HEK293T (cell line): ENCODE measurements at regions not wholly inside any gene's neighbourhood (a gene's known extent, or its start where the extent isn't known, plus 50 kb on each side); places are given as distances from the start of the nearest gene placed in this dataset.

Experiments used
- ARNT ChIP-seq: fragments of 450-650 bp; IDR thresholded peaks from 2 replicates; pipeline ENCODE4 v1.6.1; 2017; ENCODE audit warnings: mild to moderate bottlenecking
- BHLHE40 ChIP-seq: fragments of 450-650 bp; IDR thresholded peaks from 2 replicates; pipeline ENCODE4 v1.6.1; 2016; ENCODE audit warnings: mild to moderate bottlenecking, moderate library complexity, borderline replicate concordance
- FOXA1 ChIP-seq: fragments of 450-650 bp; IDR thresholded peaks from 2 replicates; pipeline ENCODE4 v1.6.1; 2016; ENCODE audit warnings: mild to moderate bottlenecking
- FOXK2 ChIP-seq: fragments of 450-650 bp; IDR thresholded peaks from 2 replicates; pipeline ENCODE4 v1.6.1; 2016; ENCODE audit warnings: mild to moderate bottlenecking
- FOXM1 ChIP-seq: fragments of 450-650 bp; IDR thresholded peaks from 2 replicates; pipeline ENCODE4 v1.6.1; 2017; ENCODE audit warnings: mild to moderate bottlenecking, borderline replicate concordance
- HDGF ChIP-seq: fragments of 450-650 bp; IDR thresholded peaks from 2 replicates; pipeline ENCODE4 v1.6.1; 2017; ENCODE audit warnings: antibody characterized with exemption, borderline replicate concordance
- LEF1 ChIP-seq: fragments of 450-650 bp; IDR thresholded peaks from 2 replicates; pipeline ENCODE4 v1.6.1; 2017; ENCODE audit warnings: mild to moderate bottlenecking, borderline replicate concordance
- NFRKB ChIP-seq: fragments of 450-650 bp; IDR thresholded peaks from 2 replicates; pipeline ENCODE4 v1.6.1; 2016; ENCODE audit warnings: mild to moderate bottlenecking, moderate library complexity
- SP1 ChIP-seq: fragments of 450-650 bp; IDR thresholded peaks from 2 replicates; pipeline ENCODE4 v1.6.1; 2017
- SUZ12 ChIP-seq: fragments of 450-650 bp; IDR thresholded peaks from 2 replicates; pipeline ENCODE4 v1.6.1; 2016; ENCODE audit warnings: mild to moderate bottlenecking
- TARDBP ChIP-seq: fragments of 450-650 bp; IDR thresholded peaks from 2 replicates; pipeline ENCODE4 v1.6.1; 2016
- TF ChIP-seq, protein P1 (sequence below): fragments of 450-650 bp; IDR thresholded peaks from 2 replicates; pipeline ENCODE4 v1.6.1; 2016

DNA sequence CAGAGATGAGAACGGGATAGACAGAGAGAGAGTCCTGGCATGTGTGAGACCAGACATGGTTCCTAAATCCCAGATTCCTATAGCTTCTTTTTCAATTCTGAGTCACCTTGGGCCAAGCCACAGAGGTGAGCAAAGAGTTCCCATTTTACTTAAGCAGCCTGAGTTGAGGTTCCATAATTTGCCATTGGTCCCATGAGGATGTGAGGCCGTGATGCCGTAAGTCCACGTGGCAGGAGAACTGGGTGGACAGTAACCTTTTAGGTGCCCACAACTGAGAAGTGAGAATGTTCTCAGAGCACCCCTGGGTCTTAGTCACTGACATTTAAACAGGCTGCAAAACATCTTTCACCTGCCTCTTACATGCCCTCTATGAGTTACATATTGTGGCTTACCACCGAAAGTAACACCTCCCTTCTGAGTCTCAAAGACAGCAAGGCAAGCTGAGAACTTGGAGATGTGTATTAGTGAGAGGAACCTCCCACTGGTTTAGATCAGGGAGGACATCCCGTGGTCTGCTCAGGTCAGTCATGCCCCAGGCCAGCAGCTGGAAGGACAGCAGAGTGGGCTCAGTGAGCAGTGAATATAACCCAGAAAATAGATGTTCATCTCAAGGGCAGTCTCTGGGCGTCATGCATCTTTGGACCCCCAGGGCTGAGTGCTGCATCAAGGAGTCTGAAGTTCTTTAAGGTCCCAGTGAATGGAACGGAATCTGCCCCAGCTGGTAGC is 127.9 kb upstream of the LGALSL start:
- TF ChIP-seq ARNT, result no peak
- TF ChIP-seq SP1, result no peak
- TF ChIP-seq, protein P1, sequence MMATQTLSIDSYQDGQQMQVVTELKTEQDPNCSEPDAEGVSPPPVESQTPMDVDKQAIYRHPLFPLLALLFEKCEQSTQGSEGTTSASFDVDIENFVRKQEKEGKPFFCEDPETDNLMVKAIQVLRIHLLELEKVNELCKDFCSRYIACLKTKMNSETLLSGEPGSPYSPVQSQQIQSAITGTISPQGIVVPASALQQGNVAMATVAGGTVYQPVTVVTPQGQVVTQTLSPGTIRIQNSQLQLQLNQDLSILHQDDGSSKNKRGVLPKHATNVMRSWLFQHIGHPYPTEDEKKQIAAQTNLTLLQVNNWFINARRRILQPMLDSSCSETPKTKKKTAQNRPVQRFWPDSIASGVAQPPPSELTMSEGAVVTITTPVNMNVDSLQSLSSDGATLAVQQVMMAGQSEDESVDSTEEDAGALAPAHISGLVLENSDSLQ, result no peak
- no peak for TF ChIP-seq FOXK2
- no peak for TF ChIP-seq NFRKB
- no peak for TF ChIP-seq BHLHE40
- no peak for TF ChIP-seq HDGF
- TF ChIP-seq LEF1, result no peak
- no peak for TF ChIP-seq FOXM1
- no peak for TF ChIP-seq TARDBP
- TF ChIP-seq FOXA1, result no peak
- no peak for TF ChIP-seq SUZ12
